ENCODE measurements at regions not wholly inside any gene's neighbourhood (a gene's known extent, or its start where the extent isn't known, plus 50 kb on each side); places are given as distances from the start of the nearest gene placed in this dataset.

DNA sequence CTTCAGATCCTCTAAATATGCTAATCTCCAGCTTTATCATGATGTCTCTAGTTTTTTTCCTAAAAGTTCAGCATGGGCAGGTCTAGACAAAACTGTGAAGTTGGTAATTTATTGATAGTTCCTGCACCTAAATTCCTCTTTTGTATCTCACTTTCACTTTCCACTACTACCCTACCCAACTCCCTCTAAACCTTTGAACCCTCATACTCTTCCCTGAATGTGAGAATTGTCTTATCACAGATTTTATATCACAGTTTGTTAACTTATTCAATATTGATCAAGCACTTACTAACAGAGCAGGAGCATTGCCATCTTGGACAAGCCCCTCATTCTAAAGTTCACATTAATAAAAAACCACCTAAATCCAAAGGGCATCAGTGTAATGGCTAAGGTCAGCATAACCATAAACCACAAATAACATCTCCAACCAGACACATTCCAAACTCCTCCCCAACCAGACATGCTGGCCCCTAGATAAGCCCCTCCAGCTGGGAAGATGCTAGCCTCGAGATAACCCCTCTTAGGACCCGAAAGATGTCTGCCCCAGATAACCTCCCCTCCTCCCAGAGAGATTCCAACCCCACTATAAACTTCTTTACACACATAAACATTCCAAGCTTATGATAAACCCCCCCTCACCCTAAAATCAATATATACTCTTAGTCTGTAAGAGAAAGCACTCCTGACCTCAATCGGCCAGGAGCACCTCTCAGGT, 78.7 kb downstream of the FSCB start:
- H3K36me3 ChIP-seq (ENCODE audit: control insufficient read depth in 2 of 2, insufficient read depth in 1 of 2, low read length in 2 of 2), result no peaks in the 10 kb centered on the region
- H3K4me1 ChIP-seq (ENCODE audit: control insufficient read depth, insufficient read depth, low read length), result no peaks in the 10 kb centered on the region
- ChIA-PET CTCF (interaction anchor here (0.6 to 0.7 kb wide), 2 partner anchors 238 to 418 kb away, joined by 3 read pairs; no protein-coding TSS in a partner anchor), POLR2A (interaction anchor here (0.7 kb wide), 1 partner anchor 74 kb away, joined by 3 read pairs; no protein-coding TSS in a partner anchor)
- H3K4me3 ChIP-seq (ENCODE audit: low read depth, low read length), result no peak overlapping the region
- no peak for TF ChIP-seq ZNF501 (tag by site-specific recombination; IDR thresholded peaks at IDR 0.05)
- TF ChIP-seq ZFP69B (tag by site-specific recombination; IDR thresholded peaks at IDR 0.05), result no peak
- TF ChIP-seq ZNF664 (tag by site-specific recombination; IDR thresholded peaks at IDR 0.05), result no peak
- no peak for TF ChIP-seq ZSCAN5A (tag by site-specific recombination; IDR thresholded peaks at IDR 0.05)
- no peak for TF ChIP-seq ZNF140 (tag by site-specific recombination; IDR thresholded peaks at IDR 0.05)
- TF ChIP-seq, protein P1, sequence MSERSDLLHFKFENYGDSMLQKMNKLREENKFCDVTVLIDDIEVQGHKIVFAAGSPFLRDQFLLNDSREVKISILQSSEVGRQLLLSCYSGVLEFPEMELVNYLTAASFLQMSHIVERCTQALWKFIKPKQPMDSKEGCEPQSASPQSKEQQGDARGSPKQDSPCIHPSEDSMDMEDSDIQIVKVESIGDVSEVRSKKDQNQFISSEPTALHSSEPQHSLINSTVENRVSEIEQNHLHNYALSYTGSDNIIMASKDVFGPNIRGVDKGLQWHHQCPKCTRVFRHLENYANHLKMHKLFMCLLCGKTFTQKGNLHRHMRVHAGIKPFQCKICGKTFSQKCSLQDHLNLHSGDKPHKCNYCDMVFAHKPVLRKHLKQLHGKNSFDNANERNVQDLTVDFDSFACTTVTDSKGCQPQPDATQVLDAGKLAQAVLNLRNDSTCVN (tag by site-specific recombination; optimal IDR thresholded peaks at IDR 0.05), result no peak
- no peak for TF ChIP-seq SP3 (tag by site-specific recombination; IDR thresholded peaks at IDR 0.05)
- no peak for TF ChIP-seq YY1 (tag by site-specific recombination; IDR thresholded peaks at IDR 0.05)
- no peak for TF ChIP-seq ZNF155 (tag by site-specific recombination; IDR thresholded peaks at IDR 0.05)
- no peak overlapping the region for H3K27ac ChIP-seq (ENCODE audit: extremely low read depth, low read depth, low read length)
- no peaks in the 10 kb centered on the region for H3K9me3 ChIP-seq (ENCODE audit: control insufficient read depth, insufficient read depth, low read depth, low read length)

GRCh38 chr14:44422699-44423098, 84.4 kb downstream of the FSCB start:
- Histone ChIP-seq H3K4me3 (ENCODE audit: low read depth, low read length) (no peak overlapping the region), H3K9me3 (ENCODE audit: control insufficient read depth, insufficient read depth, low read depth, low read length) (no peaks in the 10 kb centered on the region), H3K36me3 (ENCODE audit: control insufficient read depth in 2 of 2, insufficient read depth in 1 of 2, low read length in 2 of 2) (no peaks in the 10 kb centered on the region), H3K27ac (ENCODE audit: extremely low read depth, low read depth, low read length) (no peak overlapping the region), H3K4me1 (ENCODE audit: control insufficient read depth, insufficient read depth, low read length) (no peaks in the 10 kb centered on the region)
- ChIA-PET CTCF (no interaction called here), POLR2A (no interaction called here)
- TF ChIP-seq ZNF157 (tag by site-specific recombination; IDR thresholded peaks at IDR 0.05), result no peak
- TF ChIP-seq YY1 (tag by site-specific recombination; IDR thresholded peaks at IDR 0.05), result no peak
- no peak for TF ChIP-seq ZNF274 (IDR thresholded peaks at IDR 0.05; ENCODE audit: low read length)
- TF ChIP-seq ZNF274 (tag by site-specific recombination; IDR thresholded peaks at IDR 0.05; ENCODE audit: borderline replicate concordance), result no peak
- no peak for TF ChIP-seq ZNF521 (tag by site-specific recombination; IDR thresholded peaks at IDR 0.05)
- no peak for TF ChIP-seq ZNF324 (tag by site-specific recombination; IDR thresholded peaks at IDR 0.05)
- no peak for TF ChIP-seq ZNF26 (tag by site-specific recombination; IDR thresholded peaks at IDR 0.05)

DNA sequence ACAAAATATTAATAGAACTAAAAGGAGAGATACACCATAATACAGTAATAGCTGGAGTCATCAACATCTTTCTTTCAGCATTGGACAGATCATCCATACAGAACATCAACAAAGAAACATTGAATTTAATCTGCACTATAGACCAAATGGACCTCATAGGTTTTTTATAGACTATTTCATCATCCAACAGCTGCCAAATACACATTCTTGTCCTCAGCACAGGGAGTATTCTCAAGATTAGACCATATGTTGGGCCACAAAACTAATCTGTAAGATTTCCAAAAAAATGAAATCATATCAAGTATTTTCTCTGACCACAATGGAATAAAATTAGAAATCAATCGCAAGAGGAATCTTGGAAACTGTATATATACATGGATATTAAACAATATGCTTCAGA, 86.9 kb downstream of the FSCB start:
- POLR2A ChIA-PET, result no interaction called here
- TF ChIP-seq ZNF24 (tag by site-specific recombination; IDR thresholded peaks at IDR 0.05), result no peak
- no peak for TF ChIP-seq ZNF48 (tag by site-specific recombination; IDR thresholded peaks at IDR 0.05)
- no peak for TF ChIP-seq ZNF26 (tag by site-specific recombination; IDR thresholded peaks at IDR 0.05)
- no peak for TF ChIP-seq ZNF423 (tag by site-specific recombination; IDR thresholded peaks at IDR 0.05)
- TF ChIP-seq ZNF629 (tag by site-specific recombination; IDR thresholded peaks at IDR 0.05), result no peak
- no peak for TF ChIP-seq ZNF324 (tag by site-specific recombination; IDR thresholded peaks at IDR 0.05)
- TF ChIP-seq ZNF530 (tag by site-specific recombination; IDR thresholded peaks at IDR 0.05; ENCODE audit: low read depth), result no peak
- no peak for TF ChIP-seq ZNF623 (tag by site-specific recombination; IDR thresholded peaks at IDR 0.05)
- TF ChIP-seq ZNF521 (tag by site-specific recombination; IDR thresholded peaks at IDR 0.05), result no peak
- no peak for TF ChIP-seq ZNF211 (tag by site-specific recombination; IDR thresholded peaks at IDR 0.05; ENCODE audit: low read depth)
- TF ChIP-seq ZBTB10 (tag by site-specific recombination; IDR thresholded peaks at IDR 0.05), result no peak
- no peak for TF ChIP-seq ZFP69B (tag by site-specific recombination; IDR thresholded peaks at IDR 0.05)
- TF ChIP-seq ZNF660 (tag by site-specific recombination; IDR thresholded peaks at IDR 0.05), result no peak

More for the DNA sequence above, 86.9 kb downstream of the FSCB start:
- no peaks in the 10 kb centered on the region for H3K4me1 ChIP-seq (ENCODE audit: control insufficient read depth, insufficient read depth, low read length)
- H3K27ac ChIP-seq (ENCODE audit: extremely low read depth, low read depth, low read length), result no peak overlapping the region
- H3K4me3 ChIP-seq (ENCODE audit: low read depth, low read length), result no peak overlapping the region
- CTCF ChIA-PET, result no interaction called here
- H3K9me3 ChIP-seq (ENCODE audit: control insufficient read depth, insufficient read depth, low read depth, low read length), result no peaks in the 10 kb centered on the region
- no peaks in the 10 kb centered on the region for H3K36me3 ChIP-seq (ENCODE audit: control insufficient read depth in 2 of 2, insufficient read depth in 1 of 2, low read length in 2 of 2)

Data from HEK293 (cell line).